ENCODE measurements at regions not wholly inside any gene's neighbourhood (a gene's known extent, or its start where the extent isn't known, plus 50 kb on each side); places are given as distances from the start of the nearest gene placed in this dataset.

DNA sequence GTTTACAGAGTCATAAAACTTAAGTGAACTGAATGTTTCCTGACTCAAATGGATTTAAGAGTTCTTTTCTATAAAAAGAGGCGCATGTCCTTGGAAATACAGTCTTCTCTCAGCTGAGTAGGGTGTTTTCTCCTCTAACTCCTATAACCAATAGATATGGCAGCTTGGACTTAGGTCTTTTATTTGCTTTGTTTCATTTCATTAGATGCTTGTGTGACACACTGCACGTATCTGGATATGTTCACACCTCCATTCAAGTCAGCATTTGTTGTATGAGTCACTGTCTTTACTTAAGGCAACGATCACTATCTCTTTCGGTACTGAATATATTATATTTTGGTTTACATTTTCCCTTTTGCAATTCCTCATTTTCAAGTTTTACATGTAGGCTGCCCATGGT, 136.6 kb downstream of the ARSF start:
- Histone ChIP-seq H3K27ac (ENCODE audit: insufficient read length, low read depth, low read length) (no peak overlapping the region), H3K27me3 (ENCODE audit: insufficient read depth, low read length) (no peaks in the 10 kb centered on the region), H3K9me3 (ENCODE audit: control insufficient read depth, low read depth, low read length) (no peaks in the 10 kb centered on the region), H2BK15ac (ENCODE audit: low read depth, low read length) (no peak overlapping the region), H2BK12ac (ENCODE audit: insufficient read length, low read depth, low read length) (no peak overlapping the region), H3T11ph (ENCODE audit: low read length) (no peak overlapping the region), H2BK20ac (ENCODE audit: low read depth, low read length, poor library complexity, severe bottlenecking) (no peak overlapping the region), H3K18ac (ENCODE audit: insufficient read length, low read depth, low read length) (no peak overlapping the region), H3K4me1 (ENCODE audit: insufficient read depth, low read length) (peaks cover 3% of the 10 kb centered on the region; the same call in 1 of the 2 replicates), H3K56ac (ENCODE audit: insufficient read length, low read depth, low read length) (no peak overlapping the region), H4K91ac (ENCODE audit: insufficient read length, low read depth, low read length) (no peak overlapping the region), H3K9ac (ENCODE audit: extremely low read depth, insufficient read length, low read length) (no peak overlapping the region), H3K79me1 (ENCODE audit: insufficient read depth, low read depth, low read length, poor library complexity, severe bottlenecking) (no peaks in the 10 kb centered on the region), H2AFZ (ENCODE audit: low read length) (no peak overlapping the region), H2AK5ac (ENCODE audit: insufficient read length, low read length) (no peak overlapping the region), H3K4me2 (ENCODE audit: insufficient read depth, insufficient read length, low read length) (no peak overlapping the region), H2BK120ac (ENCODE audit: low read depth, low read length, poor library complexity, severe bottlenecking) (no peak overlapping the region), H3K79me2 (ENCODE audit: insufficient read depth, low read length) (no peaks in the 10 kb centered on the region), H4K8ac (replicated peaks; ENCODE audit: insufficient read length, low read depth, low read length) (no peak overlapping the region), H3K4ac (ENCODE audit: low read depth, low read length) (no peak overlapping the region), H2BK5ac (ENCODE audit: insufficient read length, low read length) (no peak overlapping the region), H4K20me1 (ENCODE audit: control insufficient read depth, insufficient read depth, insufficient read length) (no peaks in the 10 kb centered on the region), H3K14ac (ENCODE audit: insufficient read depth, low read length) (no peak overlapping the region), H4K5ac (ENCODE audit: insufficient read length, low read depth, low read length) (no peak overlapping the region), H3K23ac (ENCODE audit: insufficient read length, low read depth, low read length) (no peak overlapping the region), H3K23me2 (ENCODE audit: insufficient read length, low read depth, low read length, poor library complexity, severe bottlenecking) (no peaks in the 10 kb centered on the region)
- Mint-ChIP-seq H3K27ac (no peak overlapping the region), H3K9me3 (no peaks in the 10 kb centered on the region; a peak in 1 of 5 replicates), H3K36me3 (ENCODE audit: insufficient read depth in 1 of 3, low read depth in 3 of 3) (no peaks in the 10 kb centered on the region), H3K4me1 (peaks cover 22 to 25% of the 10 kb centered on the region in 2 experiments), H3K27me3 (ENCODE audit: low read depth) (no peaks in the 10 kb centered on the region), H3K4me3 (no peak overlapping the region)
- TF ChIP-seq CTCF (conservative IDR thresholded peaks at IDR 0.05): no peak
- no CpG with 5 or more reads among the region's 4 CpGs for WGBS (ENCODE audit: extremely low coverage, insufficient read length, low lambda C conversion rate)
- DNase-seq: no peak
